Upper lobe of right lung (tissue), 1 donor: ENCODE measurements at regions not wholly inside any gene's neighbourhood (a gene's known extent, or its start where the extent isn't known, plus 50 kb on each side); places are given as distances from the start of the nearest gene placed in this dataset.

ENCODE experiments used
- ATAC-seq: fragments of 200-7000 bp; cut with Tn5 transposase; one replicate; pipeline ENCODE4 v1.9.1; 2020; ENCODE audit warnings: mild to moderate bottlenecking, moderate library complexity
- DNase-seq: peaks from one replicate; pipeline ENCODE4 v3.0.0-alpha.2; 2020
- H3K27ac ChIP-seq: fragments of 200-600 bp; one replicate; pipeline ENCODE4 v1.8.0; 2022
- H3K27me3 ChIP-seq: fragments of 200-600 bp; one replicate; pipeline ENCODE4 v1.8.0; 2022; ENCODE audit warnings: mild to moderate bottlenecking
- H3K36me3 ChIP-seq: fragments of 200-600 bp; one replicate; pipeline ENCODE4 v1.8.0; 2022
- H3K4me1 ChIP-seq: fragments of 200-600 bp; one replicate; pipeline ENCODE4 v1.8.0; 2022
- H3K4me3 ChIP-seq: fragments of 200-600 bp; one replicate; pipeline ENCODE4 v1.8.0; 2022; ENCODE audit warnings: mild to moderate bottlenecking
- H3K9me3 ChIP-seq: fragments of 200-600 bp; one replicate; pipeline ENCODE4 v1.8.0; 2022
- CTCF ChIP-seq: fragments of 200-600 bp; IDR thresholded peaks from one replicate; pipeline ENCODE4 v1.8.0; 2022; ENCODE audit warnings: antibody characterized with exemption
- intact Hi-C: fragments of 100-400 bp; cut with DNase I; formaldehyde crosslinking; loops from one replicate; pipeline ENCODE4 v1.11.0; 2022
- donor health status: DM: no; HTN: yes; CAD: no; lungs with severe emphysema.

- intact Hi-C loops: no loop called here
- H3K27ac ChIP-seq: no peak overlapping the region
- no peak for TF ChIP-seq CTCF
- ATAC-seq: no peak
- no peaks in the 10 kb centered on the region for H3K4me1 ChIP-seq
- H3K4me3 ChIP-seq: no peak overlapping the region
- H3K36me3 ChIP-seq: no peaks in the 10 kb centered on the region
- no peaks in the 10 kb centered on the region for H3K27me3 ChIP-seq
- no peaks in the 10 kb centered on the region for H3K9me3 ChIP-seq
- no peak for DNase-seq
These were observed 385.4 kb upstream of the SLC10A2 start for GRCh38 chr13:103451656-103452055.

DNA sequence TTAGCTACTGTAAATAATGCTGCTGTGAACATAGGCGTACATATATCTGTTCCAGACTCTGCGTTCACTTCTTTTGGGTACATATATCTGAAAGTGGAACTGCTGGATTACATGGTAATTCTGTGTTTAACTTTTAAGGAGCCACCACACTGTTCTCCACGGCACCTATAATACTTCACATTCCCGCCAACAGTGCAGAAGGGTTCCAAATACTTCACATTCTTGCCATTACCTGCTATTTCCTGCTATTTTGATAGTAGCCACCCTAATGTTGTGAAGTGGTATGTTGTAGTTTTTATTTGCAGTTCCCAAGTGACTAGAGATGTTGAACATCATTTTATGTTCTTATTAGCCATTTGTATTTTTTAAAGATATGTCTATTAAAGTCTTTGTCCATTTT, 377.4 kb upstream of the SLC10A2 start:
- DNase-seq: no peak
- intact Hi-C loops: no loop called here
- no peaks in the 10 kb centered on the region for H3K27me3 ChIP-seq
- H3K27ac ChIP-seq: no peak overlapping the region
- H3K4me3 ChIP-seq: no peak overlapping the region
- no peaks in the 10 kb centered on the region for H3K4me1 ChIP-seq
- H3K36me3 ChIP-seq: no peaks in the 10 kb centered on the region
- H3K9me3 ChIP-seq: no peaks in the 10 kb centered on the region
- TF ChIP-seq CTCF: no peak
- no peak for ATAC-seq

DNA sequence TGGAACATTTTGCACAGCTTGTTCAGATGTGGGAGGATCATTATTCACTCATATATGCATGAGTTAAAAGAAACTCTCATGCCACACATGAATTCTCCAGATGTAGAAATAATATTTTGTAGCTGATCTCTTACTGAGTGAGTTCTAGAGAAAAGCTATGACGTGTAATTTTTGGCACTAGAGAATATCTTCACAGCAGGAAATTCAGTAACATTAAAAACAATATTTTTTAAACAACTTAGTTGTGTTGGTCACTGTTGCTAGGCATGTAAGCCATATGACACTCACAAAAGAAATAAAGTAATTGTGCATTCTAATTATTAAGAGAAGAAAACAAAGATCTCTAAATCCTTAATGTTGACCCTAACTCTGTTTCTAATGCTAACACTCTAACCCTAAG, 371.4 kb upstream of the SLC10A2 start:
- intact Hi-C loops: no loop called here
- DNase-seq (no peak), ATAC-seq (no peak)
- TF ChIP-seq CTCF: no peak
- Histone ChIP-seq H3K27me3 (no peaks in the 10 kb centered on the region), H3K36me3 (no peaks in the 10 kb centered on the region), H3K4me1 (no peaks in the 10 kb centered on the region), H3K9me3 (no peaks in the 10 kb centered on the region), H3K4me3 (no peak overlapping the region), H3K27ac (no peak overlapping the region)

DNA sequence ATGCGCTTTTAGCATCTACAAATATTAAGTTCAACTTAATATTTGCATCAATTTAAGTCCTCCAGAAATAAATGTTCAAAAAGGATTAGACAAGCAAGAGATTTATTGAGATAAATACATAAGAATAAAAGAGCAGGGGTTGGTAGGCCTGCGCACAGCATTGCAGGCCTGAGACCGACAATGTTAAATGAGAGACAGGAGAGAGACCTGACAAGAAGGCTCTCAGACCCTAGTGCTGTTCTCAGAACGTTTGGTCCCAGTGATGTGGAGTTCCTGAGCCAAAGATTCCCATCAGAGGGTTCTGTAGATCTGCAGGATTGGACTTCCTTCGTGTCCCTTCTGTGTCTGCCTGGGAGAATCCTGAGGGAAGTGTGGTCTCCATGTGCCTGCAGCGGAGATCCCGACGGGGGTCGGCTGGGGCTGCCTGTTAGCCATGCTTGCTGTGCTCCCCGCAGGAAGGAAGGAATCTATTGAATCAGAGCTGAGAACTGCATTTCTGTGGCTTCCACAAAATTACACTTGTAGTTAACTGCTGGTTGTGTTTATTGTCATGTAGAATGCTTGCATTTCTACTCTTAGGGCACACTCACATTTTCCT, 369.9 kb upstream of the SLC10A2 start:
- intact Hi-C loops: no loop called here
- TF ChIP-seq CTCF: no peak
- H3K9me3 ChIP-seq: no peaks in the 10 kb centered on the region
- no peak overlapping the region for H3K27ac ChIP-seq
- no peak overlapping the region for H3K4me3 ChIP-seq
- no peak for DNase-seq
- H3K27me3 ChIP-seq: no peaks in the 10 kb centered on the region
- H3K36me3 ChIP-seq: no peaks in the 10 kb centered on the region
- ATAC-seq: no peak
- no peaks in the 10 kb centered on the region for H3K4me1 ChIP-seq

DNA sequence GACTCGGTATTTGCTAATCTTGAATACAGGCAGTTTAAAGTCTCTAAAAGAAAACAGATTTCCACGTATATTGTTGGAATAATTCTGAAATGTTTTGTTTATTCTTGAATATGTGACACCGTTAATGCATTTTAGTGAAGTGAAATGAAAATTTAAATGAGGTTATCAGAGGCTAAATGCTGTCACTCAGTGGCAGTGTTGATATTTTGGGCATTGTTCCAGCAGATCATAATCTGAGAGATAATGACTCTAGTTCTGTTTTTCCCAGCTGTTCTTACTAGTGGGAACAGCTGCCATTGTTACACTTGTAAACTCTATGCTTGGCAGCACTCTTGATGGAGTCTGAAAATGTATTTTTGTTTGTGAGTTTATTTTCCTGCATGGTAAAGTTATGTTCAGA, 365.6 kb upstream of the SLC10A2 start:
- ATAC-seq: no peak
- Histone ChIP-seq H3K9me3 (no peaks in the 10 kb centered on the region), H3K36me3 (no peaks in the 10 kb centered on the region), H3K27ac (no peak overlapping the region), H3K4me1 (no peaks in the 10 kb centered on the region), H3K4me3 (no peak overlapping the region), H3K27me3 (no peaks in the 10 kb centered on the region)
- TF ChIP-seq CTCF: no peak
- intact Hi-C loops: no loop called here
- DNase-seq: no peak

DNA sequence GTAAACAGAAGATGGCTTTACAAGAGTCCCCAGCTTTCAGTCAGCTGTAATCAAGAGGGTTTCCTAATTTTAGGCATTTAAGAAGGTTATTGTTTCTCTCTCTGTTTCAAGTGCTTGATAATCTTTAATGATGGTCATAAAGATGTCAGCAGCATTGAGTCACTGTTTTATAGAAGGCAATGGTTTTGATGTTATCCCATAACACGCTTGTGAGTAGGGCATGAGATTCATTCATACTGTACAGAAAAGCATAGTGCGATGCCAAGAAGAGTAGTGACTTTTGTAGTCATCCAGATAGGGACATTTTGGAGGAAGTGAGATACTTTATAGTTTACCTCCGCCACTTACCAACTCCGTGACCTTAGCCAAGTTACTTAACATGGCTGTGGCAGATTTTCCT, 364.2 kb upstream of the SLC10A2 start:
- H3K4me3 ChIP-seq: no peak overlapping the region
- H3K9me3 ChIP-seq: no peaks in the 10 kb centered on the region
- ATAC-seq (no peak), DNase-seq (no peak)
- no peaks in the 10 kb centered on the region for H3K36me3 ChIP-seq
- H3K27ac ChIP-seq: no peak overlapping the region
- no peak for TF ChIP-seq CTCF
- no peaks in the 10 kb centered on the region for H3K4me1 ChIP-seq
- intact Hi-C loops: no loop called here
- H3K27me3 ChIP-seq: no peaks in the 10 kb centered on the region
